ENCODE measurements at regions not wholly inside any gene's neighbourhood (a gene's known extent, or its start where the extent isn't known, plus 50 kb on each side); places are given as distances from the start of the nearest gene placed in this dataset.
"Not testable (repeated sequence)": the region's sequence is repeated elsewhere in the genome, so short reads cannot be mapped to it uniquely, and the experiment has no call there.

- no peaks in the 10 kb centered on the region for H4K20me1 ChIP-seq (replicated peaks; ENCODE audit: control insufficient read depth, insufficient read depth, low read length)
- H3K9me1 ChIP-seq (ENCODE audit: control insufficient read depth, insufficient read depth, low read length) = no peaks in the 10 kb centered on the region
- H3K4me2 ChIP-seq (ENCODE audit: insufficient read depth, low read length) = no peak overlapping the region
- H3K36me3 ChIP-seq (ENCODE audit: control insufficient read depth, insufficient read depth, low read length) = no peaks in the 10 kb centered on the region
- H3K79me2 ChIP-seq (ENCODE audit: control insufficient read depth, insufficient read depth, low read length) = no peaks in the 10 kb centered on the region
- H3K9ac ChIP-seq (ENCODE audit: insufficient read depth in 1 of 2, low read depth in 2 of 2, low read length in 2 of 2) = no peak overlapping the region
- H3K4me3 ChIP-seq = no peak overlapping the region
- H3K4me1 ChIP-seq (replicated peaks in 1 of 2; ENCODE audit: control insufficient read depth in 2 of 2, insufficient read depth in 2 of 2, low read length in 2 of 2) = no peaks in the 10 kb centered on the region
- DNase-seq (ENCODE audit: extremely low read depth in 1 of 4, low spot score in 3 of 4) (no peak), ATAC-seq (no peak), FAIRE-seq (no peak)
- CTCF ChIA-PET (ENCODE audit: low intra/inter-chr PET ratio) = no interaction called here
- POLR2A ChIA-PET = no interaction called here
- no peak overlapping the region for H2AFZ ChIP-seq (ENCODE audit: low read depth, low read length)
- no peaks in the 10 kb centered on the region for H3K27me3 ChIP-seq (ENCODE audit: control insufficient read depth in 2 of 2, insufficient read depth in 2 of 2, low read length in 2 of 2)
- no peak overlapping the region for H3K27ac ChIP-seq (ENCODE audit: extremely low read depth, low read depth, low read length)
- TF ChIP-seq BRF2 (IDR thresholded peaks at IDR 0.05; ENCODE audit: borderline replicate concordance, insufficient read depth, insufficient read length) (no peak), CEBPB (tag; IDR thresholded peaks at IDR 0.05) (peak; percentile 47; the same call in 1 of the 2 replicates)
- H3K9me3 ChIP-seq (replicated peaks; ENCODE audit: control insufficient read depth, insufficient read depth, low read depth, low read length) = no peaks in the 10 kb centered on the region
- intact Hi-C loops (cut with micrococcal nuclease) = no loop called here
- no TSS peak for BruUV-seq (replicated peaks)
- in situ Hi-C loops (cut with MboI) = no loop called here
- 0% methylated on average over 4 of the region's 4 CpGs for WGBS (ENCODE audit: insufficient coverage, low coverage, missing lambda C conversion rate)
Observed at GRCh38 chr10:60524541-60524940, 134.9 kb upstream of the ANK3 start.

GRCh38 chr10:60523371-60523770 is 133.7 kb upstream of the ANK3 start:
- H3K4me1 ChIP-seq (replicated peaks in 1 of 2; ENCODE audit: control insufficient read depth in 2 of 2, insufficient read depth in 2 of 2, low read length in 2 of 2); H2AFZ ChIP-seq (ENCODE audit: low read depth, low read length); BruUV-seq (replicated peaks); H3K36me3 ChIP-seq (ENCODE audit: control insufficient read depth, insufficient read depth, low read length); in situ Hi-C loops (cut with MboI); H3K9ac ChIP-seq (ENCODE audit: insufficient read depth in 1 of 2, low read depth in 2 of 2, low read length in 2 of 2); ATAC-seq; H3K4me2 ChIP-seq (ENCODE audit: insufficient read depth, low read length); H3K27me3 ChIP-seq (ENCODE audit: control insufficient read depth in 2 of 2, insufficient read depth in 2 of 2, low read length in 2 of 2); H3K4me3 ChIP-seq; intact Hi-C loops (cut with micrococcal nuclease); POLR2A ChIA-PET; H3K9me1 ChIP-seq (ENCODE audit: control insufficient read depth, insufficient read depth, low read length); H3K27ac ChIP-seq (ENCODE audit: extremely low read depth, low read depth, low read length); H3K79me2 ChIP-seq (ENCODE audit: control insufficient read depth, insufficient read depth, low read length); H4K20me1 ChIP-seq (replicated peaks; ENCODE audit: control insufficient read depth, insufficient read depth, low read length); FAIRE-seq; CTCF ChIA-PET (ENCODE audit: low intra/inter-chr PET ratio); H3K9me3 ChIP-seq (replicated peaks; ENCODE audit: control insufficient read depth, insufficient read depth, low read depth, low read length); DNase-seq (ENCODE audit: extremely low read depth in 1 of 4, low spot score in 3 of 4): not testable (repeated sequence)
- no CpG with 5 or more reads among the region's 4 CpGs for WGBS (ENCODE audit: insufficient coverage, low coverage, missing lambda C conversion rate)
